ENCODE measurements at regions not wholly inside any gene's neighbourhood (a gene's known extent, or its start where the extent isn't known, plus 50 kb on each side); places are given as distances from the start of the nearest gene placed in this dataset.

DNA sequence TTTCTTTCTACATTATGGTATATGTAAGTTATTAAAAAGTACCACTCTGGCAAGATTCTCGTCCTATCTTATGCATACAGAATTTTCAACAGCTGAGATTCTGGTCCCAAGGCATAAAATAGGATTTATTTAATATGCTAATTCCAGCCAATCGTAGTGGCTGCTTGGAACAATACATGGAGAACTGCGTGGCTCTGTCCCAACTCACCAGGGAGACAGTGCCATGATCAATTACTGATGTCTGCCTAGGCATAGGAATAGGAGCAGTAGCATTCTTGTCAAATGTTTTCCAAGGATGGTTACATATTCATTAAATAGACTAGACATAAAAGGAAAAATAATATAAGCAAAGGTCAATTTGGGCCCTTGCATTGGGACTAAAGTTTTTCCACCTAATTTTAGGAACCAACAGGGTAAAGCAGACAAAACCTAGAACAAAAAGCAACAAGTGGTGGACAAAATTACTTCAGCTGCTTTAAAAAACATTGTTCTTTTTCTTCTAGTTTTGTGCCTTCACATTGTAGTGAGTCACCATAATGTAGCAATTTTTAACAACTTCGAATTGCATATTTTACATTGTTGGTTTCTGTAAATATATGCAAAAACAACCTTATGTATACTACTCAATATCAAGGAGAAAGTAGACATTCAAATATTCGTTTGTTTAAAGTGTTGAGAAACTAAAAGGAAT is 232.8 kb upstream of the ATP5MC3 start:
- TF ChIP-seq BHLHE40 (IDR thresholded peaks at IDR 0.05; ENCODE audit: borderline replicate concordance) (no peak), HDGF (IDR thresholded peaks at IDR 0.05; ENCODE audit: borderline replicate concordance) (no peak), FOXA1 (IDR thresholded peaks at IDR 0.05) (no peak), SP1 (IDR thresholded peaks at IDR 0.05) (no peak)
